ENCODE measurements at regions not wholly inside any gene's neighbourhood (a gene's known extent, or its start where the extent isn't known, plus 50 kb on each side); places are given as distances from the start of the nearest gene placed in this dataset.

DNA sequence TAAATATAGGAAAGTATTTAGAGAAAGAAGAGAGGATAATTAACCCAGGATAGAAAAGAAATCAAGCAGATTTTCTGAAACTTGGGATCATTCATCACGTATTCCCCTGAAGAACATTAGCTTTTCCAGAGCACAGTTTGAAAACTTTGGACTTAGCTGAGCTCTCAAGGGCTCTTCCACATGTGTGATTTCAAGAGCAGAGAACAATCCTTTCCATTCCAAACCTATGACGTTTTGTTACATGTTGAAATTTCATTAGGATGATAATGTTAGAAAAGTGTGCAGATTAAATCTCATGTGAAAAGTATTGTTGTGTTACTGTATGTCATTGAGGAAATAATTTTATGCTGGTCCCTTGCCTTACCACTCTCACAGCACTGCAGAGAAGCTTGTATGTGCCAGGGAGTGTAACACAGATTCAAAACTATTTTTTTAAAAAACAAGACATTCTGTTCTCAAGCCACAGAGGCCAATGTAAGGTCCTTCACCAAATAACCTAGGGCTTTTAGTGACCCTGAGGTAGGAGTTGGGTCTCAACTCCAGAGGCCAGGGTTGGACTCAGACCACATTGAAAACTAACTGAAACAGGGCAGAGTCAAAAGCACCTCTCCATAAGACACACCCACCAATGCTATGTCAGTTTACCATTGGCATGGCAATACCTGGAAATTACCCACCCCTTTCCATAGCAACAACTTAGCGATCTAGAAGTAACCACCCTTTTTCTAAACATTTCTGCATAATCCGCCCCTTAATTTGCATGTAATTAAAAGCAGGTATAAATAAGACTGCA lies 141.3 kb downstream of the ANXA5 start:
- no peaks in the 10 kb centered on the region for H3K79me2 ChIP-seq (ENCODE audit: control insufficient read depth, insufficient read depth, low read length)
- TF ChIP-seq SPI1 (IDR thresholded peaks at IDR 0.05; ENCODE audit: borderline replicate concordance, insufficient read depth, low read depth, low read length) (no peak), POLR2A (IDR thresholded peaks at IDR 0.05; ENCODE audit: low read depth, low read length) (no peak), NRF1 (conservative IDR thresholded peaks at IDR 0.05; ENCODE audit: low read depth, low read length) (no peak), BRCA1 (IDR thresholded peaks at IDR 0.05; ENCODE audit: low read depth, low read length) (no peak), ATF3 (IDR thresholded peaks at IDR 0.05; ENCODE audit: borderline replicate concordance, extremely low read depth, low read depth, low read length) (no peak), HDAC6 (IDR thresholded peaks at IDR 0.05; ENCODE audit: unreplicated experiment) (no peak), FOXK2 (IDR thresholded peaks at IDR 0.05) (no peak), RAD51 (IDR thresholded peaks at IDR 0.05) (no peak), EED (IDR thresholded peaks at IDR 0.05; ENCODE audit: low read depth) (no peak), NFXL1 (IDR thresholded peaks at IDR 0.05; ENCODE audit: borderline replicate concordance) (no peak), ZBED1 (IDR thresholded peaks at IDR 0.05; ENCODE audit: borderline replicate concordance) (no peak), BMI1 (IDR thresholded peaks at IDR 0.05; ENCODE audit: borderline replicate concordance) (no peak), ATF2 (IDR thresholded peaks at IDR 0.05; ENCODE audit: low read length) (no peak), RFX5 (IDR thresholded peaks at IDR 0.05; ENCODE audit: low read depth, low read length) (no peak)
- TF ChIP-seq, protein P1, sequence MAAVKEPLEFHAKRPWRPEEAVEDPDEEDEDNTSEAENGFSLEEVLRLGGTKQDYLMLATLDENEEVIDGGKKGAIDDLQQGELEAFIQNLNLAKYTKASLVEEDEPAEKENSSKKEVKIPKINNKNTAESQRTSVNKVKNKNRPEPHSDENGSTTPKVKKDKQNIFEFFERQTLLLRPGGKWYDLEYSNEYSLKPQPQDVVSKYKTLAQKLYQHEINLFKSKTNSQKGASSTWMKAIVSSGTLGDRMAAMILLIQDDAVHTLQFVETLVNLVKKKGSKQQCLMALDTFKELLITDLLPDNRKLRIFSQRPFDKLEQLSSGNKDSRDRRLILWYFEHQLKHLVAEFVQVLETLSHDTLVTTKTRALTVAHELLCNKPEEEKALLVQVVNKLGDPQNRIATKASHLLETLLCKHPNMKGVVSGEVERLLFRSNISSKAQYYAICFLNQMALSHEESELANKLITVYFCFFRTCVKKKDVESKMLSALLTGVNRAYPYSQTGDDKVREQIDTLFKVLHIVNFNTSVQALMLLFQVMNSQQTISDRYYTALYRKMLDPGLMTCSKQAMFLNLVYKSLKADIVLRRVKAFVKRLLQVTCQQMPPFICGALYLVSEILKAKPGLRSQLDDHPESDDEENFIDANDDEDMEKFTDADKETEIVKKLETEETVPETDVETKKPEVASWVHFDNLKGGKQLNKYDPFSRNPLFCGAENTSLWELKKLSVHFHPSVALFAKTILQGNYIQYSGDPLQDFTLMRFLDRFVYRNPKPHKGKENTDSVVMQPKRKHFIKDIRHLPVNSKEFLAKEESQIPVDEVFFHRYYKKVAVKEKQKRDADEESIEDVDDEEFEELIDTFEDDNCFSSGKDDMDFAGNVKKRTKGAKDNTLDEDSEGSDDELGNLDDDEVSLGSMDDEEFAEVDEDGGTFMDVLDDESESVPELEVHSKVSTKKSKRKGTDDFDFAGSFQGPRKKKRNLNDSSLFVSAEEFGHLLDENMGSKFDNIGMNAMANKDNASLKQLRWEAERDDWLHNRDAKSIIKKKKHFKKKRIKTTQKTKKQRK (IDR thresholded peaks at IDR 0.05; ENCODE audit: low read depth, low read length), result no peak
- TF ChIP-seq, protein P2, sequence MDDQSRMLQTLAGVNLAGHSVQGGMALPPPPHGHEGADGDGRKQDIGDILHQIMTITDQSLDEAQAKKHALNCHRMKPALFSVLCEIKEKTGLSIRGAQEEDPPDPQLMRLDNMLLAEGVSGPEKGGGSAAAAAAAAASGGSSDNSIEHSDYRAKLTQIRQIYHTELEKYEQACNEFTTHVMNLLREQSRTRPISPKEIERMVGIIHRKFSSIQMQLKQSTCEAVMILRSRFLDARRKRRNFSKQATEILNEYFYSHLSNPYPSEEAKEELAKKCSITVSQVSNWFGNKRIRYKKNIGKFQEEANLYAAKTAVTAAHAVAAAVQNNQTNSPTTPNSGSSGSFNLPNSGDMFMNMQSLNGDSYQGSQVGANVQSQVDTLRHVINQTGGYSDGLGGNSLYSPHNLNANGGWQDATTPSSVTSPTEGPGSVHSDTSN (IDR thresholded peaks at IDR 0.05; ENCODE audit: insufficient replicate concordance, low read depth, low read length), result no peak
- DNase-seq (ENCODE audit: low read depth, low spot score) (no peak), FAIRE-seq (no peak), ATAC-seq (no peak)
- no peak overlapping the region for H3K4me3 ChIP-seq
- intact Hi-C loops (cut with micrococcal nuclease; ENCODE audit: unreplicated experiment) (no loop called here), in situ Hi-C loops (cut with MboI) (no loop called here)
- no peaks in the 10 kb centered on the region for H3K9me3 ChIP-seq (replicated peaks; ENCODE audit: control insufficient read depth, insufficient read depth, low read length)
- POLR2A ChIA-PET, result no interaction called here
- no TSS peak for BruUV-seq (replicated peaks)
- H3K9ac ChIP-seq (ENCODE audit: control insufficient read depth, insufficient read depth, low read length), result no peak overlapping the region
- H4K20me1 ChIP-seq (ENCODE audit: control insufficient read depth, insufficient read depth), result no peaks in the 10 kb centered on the region
- H2AFZ ChIP-seq (ENCODE audit: control insufficient read depth, low read depth, low read length), result no peak overlapping the region
- RAD21 ChIA-PET (ENCODE audit: unreplicated experiment), result no interaction called here
- SMC1A ChIA-PET (ENCODE audit: uncharacterized antibody, unreplicated experiment), result interaction anchor here (0.6 to 1.7 kb wide), 2 partner anchors 32 to 87 kb away, joined by 3 to 4 read pairs; no protein-coding TSS in a partner anchor
- 14% methylated on average over 4 of the region's 4 CpGs for WGBS (ENCODE audit: insufficient coverage, insufficient replicate concordance, low lambda C conversion rate, missing lambda C conversion rate)
- CTCF ChIA-PET, result no interaction called here
- H3K27ac ChIP-seq (ENCODE audit: control insufficient read depth, insufficient read depth), result no peak overlapping the region
- H3K4me2 ChIP-seq (ENCODE audit: control insufficient read depth, insufficient read depth), result no peak overlapping the region
- no peaks in the 10 kb centered on the region for H3K4me1 ChIP-seq (ENCODE audit: control insufficient read depth, insufficient read depth, low read length)
- H3K27me3 ChIP-seq (replicated peaks in 1 of 2; ENCODE audit: control insufficient read depth in 2 of 2, insufficient read depth in 2 of 2, low read length in 1 of 2), result no peaks in the 10 kb centered on the region
- H3K36me3 ChIP-seq (ENCODE audit: control insufficient read depth in 2 of 2, insufficient read depth in 2 of 2, low read length in 1 of 2), result no peaks in the 10 kb centered on the region

Data from GM12878 (cell line).